Cardiac muscle cell (in vitro differentiated cells and primary cell): ENCODE measurements at regions not wholly inside any gene's neighbourhood (a gene's known extent, or its start where the extent isn't known, plus 50 kb on each side); places are given as distances from the start of the nearest gene placed in this dataset.

Source experiments
- DNase-seq, 2 donors: peaks; one replicate each; pipeline versions ENCODE4 v3.0.0 to v3.0.0-alpha.2; 2010 to 2017; ENCODE audit warnings: low read depth in 1 of 2, low spot score in 1 of 2
- H3K27ac ChIP-seq: fragments of 200-600 bp; sonication (generic); 2 replicates; pipeline ENCODE4 v1.5.1; 2016
- H3K27me3 ChIP-seq: fragments of 200-600 bp; sonication (generic); 2 replicates; pipeline ENCODE4 v1.6.0; 2016; ENCODE audit warnings: control low read depth
- H3K36me3 ChIP-seq: fragments of 200-600 bp; sonication (generic); 2 replicates; pipeline ENCODE4 v1.5.1; 2016; ENCODE audit warnings: control low read depth
- H3K4me1 ChIP-seq: fragments of 200-600 bp; sonication (generic); 2 replicates; pipeline ENCODE4 v1.8.1; 2017; ENCODE audit warnings: low read depth, mild to moderate bottlenecking, mixed run types
- H3K4me3 ChIP-seq: fragments of 200-600 bp; sonication (generic); 2 replicates; pipeline ENCODE4 v1.5.1; 2016; ENCODE audit warnings: mild to moderate bottlenecking
- H3K9me3 ChIP-seq: fragments of 200-600 bp; sonication (generic); 2 replicates; pipeline ENCODE4 v1.5.1; 2017; ENCODE audit warnings: low read depth, mild to moderate bottlenecking, control low read depth
- TF ChIP-seq, protein P1 (sequence below): IDR thresholded peaks from 2 replicates; pipeline ENCODE4 v1.5.1; 2012; ENCODE audit warnings: low read depth, mild to moderate bottlenecking, low read length

DNA sequence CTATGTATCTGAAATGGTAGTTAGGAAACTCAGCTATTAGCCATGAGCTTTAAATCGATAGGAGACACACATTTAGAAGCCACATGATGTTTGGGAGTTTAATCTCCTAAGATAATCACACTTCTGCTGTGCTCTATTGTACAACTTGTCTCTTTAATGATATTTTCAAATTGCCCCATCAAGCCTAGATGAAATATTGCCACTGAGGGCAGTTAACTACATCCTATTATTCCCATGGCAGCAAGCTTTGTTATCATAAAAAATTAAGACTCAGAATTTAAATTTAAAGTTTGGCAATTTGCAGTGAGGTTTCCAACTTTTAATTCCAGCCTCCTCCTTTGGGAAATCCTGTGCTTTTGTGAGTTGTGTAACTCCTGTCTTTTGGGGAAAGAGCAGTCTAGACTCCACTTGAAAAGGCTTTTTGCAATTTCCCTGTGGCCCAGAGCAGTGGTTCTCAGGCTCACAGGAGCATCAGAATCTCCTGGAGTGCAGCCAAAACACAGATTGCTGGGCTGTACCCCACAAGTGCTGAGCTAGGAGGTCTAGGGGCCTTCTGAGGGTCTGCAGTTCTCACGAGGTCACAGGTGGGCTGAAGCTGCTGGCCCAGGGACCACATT is 792.4 kb downstream of the QKI start:
- H3K4me1 ChIP-seq: no peaks in the 10 kb centered on the region
- no peaks in the 10 kb centered on the region for H3K9me3 ChIP-seq
- no peak for DNase-seq
- no peaks in the 10 kb centered on the region for H3K27me3 ChIP-seq
- TF ChIP-seq, protein P1, sequence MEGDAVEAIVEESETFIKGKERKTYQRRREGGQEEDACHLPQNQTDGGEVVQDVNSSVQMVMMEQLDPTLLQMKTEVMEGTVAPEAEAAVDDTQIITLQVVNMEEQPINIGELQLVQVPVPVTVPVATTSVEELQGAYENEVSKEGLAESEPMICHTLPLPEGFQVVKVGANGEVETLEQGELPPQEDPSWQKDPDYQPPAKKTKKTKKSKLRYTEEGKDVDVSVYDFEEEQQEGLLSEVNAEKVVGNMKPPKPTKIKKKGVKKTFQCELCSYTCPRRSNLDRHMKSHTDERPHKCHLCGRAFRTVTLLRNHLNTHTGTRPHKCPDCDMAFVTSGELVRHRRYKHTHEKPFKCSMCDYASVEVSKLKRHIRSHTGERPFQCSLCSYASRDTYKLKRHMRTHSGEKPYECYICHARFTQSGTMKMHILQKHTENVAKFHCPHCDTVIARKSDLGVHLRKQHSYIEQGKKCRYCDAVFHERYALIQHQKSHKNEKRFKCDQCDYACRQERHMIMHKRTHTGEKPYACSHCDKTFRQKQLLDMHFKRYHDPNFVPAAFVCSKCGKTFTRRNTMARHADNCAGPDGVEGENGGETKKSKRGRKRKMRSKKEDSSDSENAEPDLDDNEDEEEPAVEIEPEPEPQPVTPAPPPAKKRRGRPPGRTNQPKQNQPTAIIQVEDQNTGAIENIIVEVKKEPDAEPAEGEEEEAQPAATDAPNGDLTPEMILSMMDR: no peak
- H3K36me3 ChIP-seq: no peaks in the 10 kb centered on the region
- no peak overlapping the region for H3K4me3 ChIP-seq
- H3K27ac ChIP-seq: no peak overlapping the region

DNA sequence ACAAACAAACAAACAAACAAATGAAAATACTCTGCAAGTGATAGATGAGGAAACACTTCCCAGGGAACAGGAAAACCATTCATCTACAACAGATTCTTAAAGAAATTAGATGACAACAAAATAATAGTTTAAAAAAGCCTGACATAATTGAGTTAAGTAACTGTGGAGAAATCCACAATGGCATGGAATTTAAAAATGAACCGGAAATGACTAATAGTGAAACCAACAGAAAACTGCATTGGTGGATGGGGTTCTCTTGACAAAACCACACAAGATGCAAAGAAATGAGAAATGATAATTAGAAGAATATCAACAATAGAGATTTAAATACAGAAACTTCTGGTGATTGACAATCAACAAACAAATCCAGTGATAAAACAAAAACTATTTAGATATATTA is 785.6 kb downstream of the QKI start:
- TF ChIP-seq, protein P1: no peak
- Histone ChIP-seq H3K27me3 (no peaks in the 10 kb centered on the region), H3K36me3 (no peaks in the 10 kb centered on the region), H3K4me3 (no peak overlapping the region), H3K4me1 (no peaks in the 10 kb centered on the region), H3K27ac (no peak overlapping the region), H3K9me3 (no peaks in the 10 kb centered on the region)
- DNase-seq: peak in 1 of 2 donors; percentile 2

DNA sequence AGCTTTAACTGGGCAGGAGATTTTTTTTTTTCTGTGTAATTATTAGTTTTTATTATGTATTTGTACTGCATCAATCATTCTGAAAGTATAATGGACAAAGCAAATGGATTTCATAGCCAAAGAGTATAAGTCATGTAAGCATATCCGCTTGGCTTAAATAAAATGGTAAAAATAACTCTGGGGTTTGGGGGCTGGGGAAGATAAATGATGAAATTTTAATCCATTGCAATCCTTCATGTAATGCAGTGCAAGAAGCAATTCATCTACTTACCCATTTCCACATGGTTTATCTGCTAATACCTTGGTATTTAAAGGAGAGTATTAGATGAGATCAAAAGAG is 781.4 kb downstream of the QKI start:
- Histone ChIP-seq H3K9me3 (no peaks in the 10 kb centered on the region), H3K27me3 (no peaks in the 10 kb centered on the region), H3K27ac (no peak overlapping the region), H3K36me3 (no peaks in the 10 kb centered on the region), H3K4me1 (no peaks in the 10 kb centered on the region), H3K4me3 (no peak overlapping the region)
- TF ChIP-seq, protein P1: no peak
- no peak for DNase-seq

DNA sequence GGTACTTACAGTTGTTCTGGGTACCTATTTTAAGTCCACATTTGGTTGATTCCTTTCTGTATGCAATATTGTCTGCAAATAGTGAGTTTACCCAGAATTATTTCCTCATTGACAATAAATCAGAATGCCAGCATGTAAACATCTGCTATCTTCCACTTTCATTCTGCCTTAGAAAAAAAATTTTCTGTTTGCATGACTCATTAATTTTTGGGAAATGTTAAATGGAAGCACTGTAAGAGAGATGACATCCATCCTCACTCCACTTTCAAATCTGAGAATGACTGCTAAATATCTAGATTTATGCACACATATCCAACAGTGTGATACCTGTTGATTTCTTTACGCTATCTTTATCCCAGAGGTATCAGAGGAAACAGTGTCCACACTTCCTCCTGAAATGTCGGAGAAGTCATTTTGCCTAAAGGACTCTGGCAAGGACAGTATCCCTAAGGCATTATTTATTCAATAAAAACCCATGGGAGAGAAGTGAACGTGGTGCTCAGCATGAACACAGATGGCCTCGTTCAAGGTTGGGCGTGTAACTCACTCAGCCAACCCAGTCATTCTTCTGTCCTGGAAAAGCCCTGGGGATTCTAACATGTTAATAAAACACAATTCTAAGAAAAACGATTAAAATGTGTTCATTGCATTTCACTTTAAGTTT is 780.9 kb downstream of the QKI start:
- no peaks in the 10 kb centered on the region for H3K27me3 ChIP-seq
- H3K36me3 ChIP-seq: no peaks in the 10 kb centered on the region
- H3K9me3 ChIP-seq: no peaks in the 10 kb centered on the region
- TF ChIP-seq, protein P1: no peak
- H3K4me1 ChIP-seq: no peaks in the 10 kb centered on the region
- H3K4me3 ChIP-seq: no peak overlapping the region
- no peak for DNase-seq
- H3K27ac ChIP-seq: no peak overlapping the region

DNA sequence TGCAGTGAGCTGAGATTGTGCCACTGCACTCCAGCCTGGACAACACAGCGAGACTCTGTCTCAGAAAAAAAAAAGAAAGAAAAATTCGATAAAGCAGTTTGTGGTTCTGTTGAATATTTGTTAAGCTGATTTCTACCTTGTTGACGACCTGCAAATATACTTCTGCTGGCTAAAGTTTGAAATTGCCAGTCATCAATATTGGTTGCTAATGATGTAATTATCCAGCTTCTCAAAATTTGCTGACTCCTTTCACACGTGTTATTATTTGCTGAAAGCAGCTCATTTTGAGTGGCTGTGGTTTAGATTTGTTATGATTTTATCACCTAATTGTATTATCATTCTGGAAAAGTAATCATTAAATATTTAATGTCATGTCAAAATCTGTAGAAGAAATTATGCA is 774.3 kb downstream of the QKI start:
- H3K27me3 ChIP-seq: no peaks in the 10 kb centered on the region
- H3K36me3 ChIP-seq: no peaks in the 10 kb centered on the region
- TF ChIP-seq, protein P1: no peak
- H3K4me3 ChIP-seq: no peak overlapping the region
- H3K27ac ChIP-seq: no peak overlapping the region
- H3K4me1 ChIP-seq: no peaks in the 10 kb centered on the region
- DNase-seq: no peak
- no peaks in the 10 kb centered on the region for H3K9me3 ChIP-seq
